ENCODE measurements at regions not wholly inside any gene's neighbourhood (a gene's known extent, or its start where the extent isn't known, plus 50 kb on each side); places are given as distances from the start of the nearest gene placed in this dataset.

GRCh38 chr1:25049190-25049589 is 119.1 kb upstream of the RUNX3 start:
- no peak for TF ChIP-seq CTCF (conservative IDR thresholded peaks at IDR 0.05; ENCODE audit: low read length)
- TF ChIP-seq EZH2phosphoT487 (IDR thresholded peaks at IDR 0.05; ENCODE audit: borderline replicate concordance, low read depth, low read length), result no peak
